ENCODE measurements at regions not wholly inside any gene's neighbourhood (a gene's known extent, or its start where the extent isn't known, plus 50 kb on each side); places are given as distances from the start of the nearest gene placed in this dataset.
"Not testable (repeated sequence)": the region's sequence is repeated elsewhere in the genome, so short reads cannot be mapped to it uniquely, and the experiment has no call there.

DNA sequence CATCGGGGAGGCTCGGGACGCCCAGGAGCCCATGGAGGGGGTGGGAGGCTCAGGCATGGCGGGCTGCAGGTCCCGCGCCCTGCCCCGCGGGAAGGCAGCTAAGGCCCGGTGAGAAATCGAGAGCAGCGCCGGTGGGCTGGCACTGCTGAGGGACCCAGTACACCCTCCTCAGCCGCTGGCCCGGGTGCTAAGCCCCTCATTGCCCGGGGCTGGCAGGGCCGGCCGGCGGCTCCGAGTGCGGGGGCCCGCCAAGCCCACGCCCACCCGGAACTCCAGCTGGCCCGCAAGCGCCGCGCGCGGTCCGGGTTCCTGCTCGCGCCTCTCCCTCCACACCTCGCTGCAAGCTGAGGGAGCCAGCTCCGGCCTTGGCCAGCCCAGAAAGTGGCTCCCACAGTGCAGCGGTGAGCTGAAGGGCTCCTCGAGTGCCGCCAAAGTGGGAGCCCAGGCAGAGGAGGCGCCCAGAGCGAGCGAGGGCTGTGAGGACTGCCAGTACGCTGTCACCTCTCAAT lies 195.0 kb upstream of the PIK3R1 start:
- not testable (repeated sequence) for DNase-seq

DNA sequence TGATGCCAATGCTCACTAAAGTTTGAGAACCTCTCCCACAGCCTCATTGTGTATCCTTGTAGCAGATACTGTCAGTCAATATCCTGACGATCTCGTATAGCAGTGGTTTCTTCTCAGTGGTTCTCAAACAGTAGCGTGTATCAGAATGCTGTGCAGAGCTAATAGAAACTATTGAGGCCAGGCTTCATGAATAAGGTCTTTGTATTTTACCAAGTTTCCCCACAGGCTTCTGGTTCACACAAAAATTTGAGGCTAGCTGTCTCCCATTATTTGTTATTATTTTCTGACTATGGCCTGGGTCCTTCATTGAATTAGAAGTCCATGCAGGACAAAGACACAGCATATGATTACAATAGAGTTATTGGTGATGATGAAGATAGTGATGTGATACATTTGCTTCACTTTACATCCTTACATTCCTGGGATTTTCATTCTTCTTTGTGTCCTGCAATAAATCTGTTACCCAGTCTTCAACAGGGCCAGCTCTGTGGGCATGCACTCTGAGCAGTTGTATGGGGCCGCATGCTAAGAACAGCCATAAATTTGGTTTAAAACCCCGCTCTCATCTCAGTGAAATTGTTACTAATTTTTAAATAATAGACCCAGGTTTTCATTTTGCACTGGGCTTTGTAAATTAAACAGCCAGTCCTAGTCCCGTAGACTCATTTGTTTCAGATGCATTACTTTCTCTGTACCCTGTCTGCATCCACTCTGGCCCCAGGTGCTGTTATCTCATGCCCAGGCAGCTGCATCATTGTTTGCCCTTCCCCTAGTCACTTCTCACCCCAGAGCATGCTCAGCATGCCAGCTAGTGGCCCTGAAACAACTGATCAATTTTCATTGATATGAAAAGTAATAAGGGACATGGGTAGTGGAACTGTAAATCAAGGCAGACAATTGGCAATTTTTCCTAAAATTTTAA lies 199.9 kb upstream of the PIK3R1 start:
- DNase-seq: no peak

DNA sequence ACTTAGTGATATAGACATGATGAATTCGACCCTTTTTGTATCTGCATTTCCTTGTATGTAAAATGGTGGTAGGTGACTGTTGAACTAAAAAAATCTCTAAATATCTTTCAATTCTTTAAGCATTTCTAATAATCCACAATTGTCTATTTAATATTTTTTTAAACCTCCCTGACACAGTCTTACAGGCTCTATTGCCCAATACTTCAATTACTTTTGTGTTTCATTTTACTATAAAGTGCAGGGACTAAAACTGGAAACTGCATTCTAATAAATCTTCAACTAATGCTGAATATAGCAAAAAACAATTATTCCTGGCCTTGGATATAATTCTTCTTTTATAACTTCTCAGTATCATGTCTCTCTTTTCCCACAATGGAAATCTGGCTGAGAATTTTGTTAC lies 202.7 kb upstream of the PIK3R1 start:
- DNase-seq: no peak

DNA sequence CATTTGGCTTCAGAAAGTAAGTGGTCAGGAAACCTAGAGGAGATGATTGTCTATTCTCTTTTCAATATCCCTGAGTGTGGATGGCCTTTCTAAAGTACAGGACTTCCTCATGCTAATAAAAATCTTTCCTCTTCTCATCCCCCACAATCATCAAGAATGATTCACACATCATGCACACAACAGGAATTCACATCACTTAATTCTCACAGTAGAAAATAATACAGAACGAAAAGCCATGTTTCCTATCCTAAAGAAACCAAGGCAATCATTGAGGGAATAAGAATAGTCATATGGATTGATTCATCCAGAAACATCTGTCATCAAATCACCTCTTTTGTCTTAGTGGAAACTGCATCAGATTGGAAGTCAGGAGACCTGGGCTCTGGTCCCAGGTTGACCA lies 203.1 kb upstream of the PIK3R1 start:
- no peak for DNase-seq

DNA sequence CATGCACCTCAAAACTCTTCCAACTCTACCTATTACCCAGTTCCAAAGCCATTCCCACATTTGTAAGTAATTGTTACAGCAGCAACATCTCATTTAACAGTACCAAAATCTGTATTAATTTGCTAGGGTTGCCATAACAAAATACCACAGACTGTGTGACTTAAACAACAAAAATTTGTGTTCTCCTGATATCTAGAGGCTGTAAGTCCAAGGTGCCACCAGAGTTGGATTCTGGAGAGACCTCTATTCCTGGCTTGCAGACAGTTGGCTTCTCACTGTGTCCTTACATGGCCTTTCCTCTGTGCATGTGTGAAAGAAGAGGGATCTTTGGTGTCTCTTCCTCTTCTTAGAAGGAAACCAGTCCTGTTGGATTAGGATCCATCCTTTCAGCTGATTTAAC lies 203.8 kb upstream of the PIK3R1 start:
- no peak for DNase-seq

DNA sequence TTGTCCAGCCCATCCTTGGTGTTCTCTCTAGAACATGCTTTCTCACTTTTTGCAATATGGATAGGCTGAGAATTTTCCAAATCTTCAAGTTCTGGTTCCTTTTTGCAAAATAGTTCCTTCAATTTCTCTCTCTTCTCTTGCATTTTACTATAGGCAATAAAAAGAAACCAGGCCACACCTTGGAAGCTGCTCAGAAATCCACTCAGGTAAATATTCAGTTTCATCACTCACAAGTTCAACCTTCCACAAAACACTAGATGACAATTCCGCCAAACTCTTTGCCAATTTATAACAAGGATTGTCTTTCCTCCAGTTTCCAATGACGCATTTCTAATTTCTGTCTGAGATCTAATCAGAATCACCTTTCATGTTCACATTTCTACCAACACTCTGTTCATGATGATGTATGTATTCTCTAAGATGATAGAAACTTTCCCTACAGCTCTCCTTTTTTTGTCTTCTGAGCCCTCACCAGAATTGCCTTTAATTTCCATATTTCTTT lies 204.2 kb upstream of the PIK3R1 start:
- no peak for DNase-seq

DNA sequence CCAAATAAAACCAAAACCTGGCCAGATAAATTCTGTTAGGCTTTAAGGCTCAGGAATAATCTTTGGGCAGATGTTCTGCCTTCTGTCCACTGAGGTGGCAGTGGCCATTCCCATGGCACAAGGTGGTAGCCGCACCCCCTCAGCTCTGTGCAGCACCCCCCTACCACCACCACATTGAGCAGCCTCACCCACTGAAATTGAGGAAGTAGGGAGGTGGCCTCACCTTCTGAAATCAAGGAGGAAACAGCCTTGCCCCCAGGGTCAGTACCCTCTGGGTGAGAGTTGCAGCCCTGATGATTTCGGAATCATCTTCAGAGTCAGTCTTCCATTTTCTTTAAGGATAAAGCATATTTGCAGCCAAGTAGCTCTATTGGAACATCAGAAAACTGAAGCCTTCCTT lies 204.8 kb upstream of the PIK3R1 start:
- DNase-seq: no peak

DNA sequence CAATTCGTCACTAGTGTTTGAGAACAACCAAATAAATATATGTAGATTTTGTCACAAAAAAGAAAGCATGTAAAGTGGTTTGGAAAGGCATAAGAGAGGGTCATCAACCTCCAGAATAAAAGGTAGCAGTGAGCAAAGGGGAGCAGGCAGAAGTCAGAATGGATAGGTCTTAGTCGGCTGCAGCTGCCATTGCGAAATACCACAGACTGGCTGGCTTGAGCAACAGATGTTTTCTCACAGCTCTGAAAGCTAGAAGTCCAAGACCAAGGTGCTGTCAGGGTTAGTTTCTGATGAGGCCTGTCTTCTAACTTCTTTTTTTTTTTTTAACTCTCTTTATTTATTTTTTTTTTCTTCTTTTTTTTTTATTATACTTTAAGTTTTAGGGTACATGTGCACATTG lies 208.1 kb upstream of the PIK3R1 start:
- peak; percentile 33 for DNase-seq

DNA sequence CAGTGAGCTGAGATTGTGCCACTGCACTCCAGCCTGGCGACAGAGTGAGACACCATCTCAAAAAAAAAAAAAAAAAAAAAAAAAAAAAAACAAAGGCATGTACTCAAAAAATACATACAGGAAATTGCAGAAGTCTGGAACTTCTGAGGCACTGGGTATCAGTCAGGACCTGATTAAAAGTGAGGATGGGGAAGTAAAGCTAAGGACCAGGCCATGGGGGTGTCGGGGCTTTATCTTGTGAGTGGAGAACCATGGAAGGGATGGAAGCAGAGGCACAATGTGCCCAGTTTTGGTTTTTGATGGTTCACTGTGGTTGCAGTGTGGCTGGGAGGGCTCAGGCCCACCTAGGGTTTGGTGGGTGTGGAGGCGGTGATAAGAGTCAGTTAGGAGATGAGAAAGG lies 212.7 kb upstream of the PIK3R1 start:
- DNase-seq: no peak

DNA sequence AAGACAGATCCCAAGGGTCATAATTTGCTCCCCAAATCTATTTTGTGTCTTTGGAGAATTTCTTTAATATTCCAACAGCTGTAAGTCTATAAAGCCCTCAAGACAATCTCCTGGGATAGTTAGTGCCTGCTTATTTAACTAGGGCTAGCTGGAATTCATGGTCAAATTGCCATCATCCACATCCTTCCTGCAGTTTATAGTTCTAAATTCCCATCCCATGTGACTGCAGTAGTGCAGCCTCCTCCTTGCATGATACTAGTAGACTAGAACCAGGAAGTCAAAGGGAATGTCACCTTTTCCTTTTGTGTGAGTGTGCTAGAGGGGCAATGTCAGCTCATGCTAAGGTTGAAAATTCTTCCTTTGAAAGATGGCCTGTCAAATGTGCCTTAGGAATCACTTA lies 214.8 kb upstream of the PIK3R1 start:
- DNase-seq: no peak

DNA sequence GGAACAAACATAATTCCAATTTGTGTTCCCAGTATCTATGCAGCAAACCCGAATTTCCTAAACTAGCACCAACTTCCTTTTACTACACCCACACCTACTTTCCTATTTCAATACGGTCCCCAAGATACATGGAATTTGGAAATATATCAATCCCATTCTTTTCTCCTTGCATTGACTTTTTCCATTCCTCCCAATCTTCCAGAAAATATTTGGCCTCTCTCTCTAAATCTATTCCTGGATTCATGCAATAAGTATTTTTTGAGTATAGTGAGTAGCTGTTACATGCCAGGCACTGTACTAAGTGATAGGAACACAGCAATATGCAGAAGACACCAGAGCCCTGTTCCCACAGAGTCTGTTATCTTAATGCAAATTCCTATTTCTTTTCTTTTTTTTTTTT lies 216.2 kb upstream of the PIK3R1 start:
- no peak for DNase-seq

DNA sequence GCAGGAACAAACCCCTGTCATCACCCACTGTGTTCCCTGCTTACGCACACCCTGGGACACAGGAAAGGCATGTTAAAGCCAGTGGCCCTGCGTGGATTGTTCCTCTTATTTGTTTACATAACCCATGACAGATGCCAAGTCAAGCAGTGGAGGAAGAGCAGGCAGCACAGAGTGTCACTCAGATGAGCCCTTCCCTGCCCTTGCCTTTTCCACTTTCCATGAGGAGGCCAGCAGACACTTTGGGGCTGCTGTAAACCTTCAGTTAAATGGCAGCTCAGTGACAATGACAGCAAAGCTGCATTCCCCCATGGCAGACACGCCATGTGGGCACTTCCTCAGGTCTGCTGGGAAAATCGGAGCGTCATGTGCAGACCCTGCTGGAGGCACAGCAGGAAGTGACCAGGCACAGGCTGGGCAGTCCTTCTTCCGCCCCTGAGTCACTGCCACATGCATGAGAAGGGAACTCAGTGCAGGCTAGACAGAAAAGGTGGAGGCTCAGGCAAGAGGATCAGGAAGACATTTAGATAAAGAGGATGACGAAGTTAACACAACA lies 216.8 kb upstream of the PIK3R1 start:
- DNase-seq: peak; percentile 76

DNA sequence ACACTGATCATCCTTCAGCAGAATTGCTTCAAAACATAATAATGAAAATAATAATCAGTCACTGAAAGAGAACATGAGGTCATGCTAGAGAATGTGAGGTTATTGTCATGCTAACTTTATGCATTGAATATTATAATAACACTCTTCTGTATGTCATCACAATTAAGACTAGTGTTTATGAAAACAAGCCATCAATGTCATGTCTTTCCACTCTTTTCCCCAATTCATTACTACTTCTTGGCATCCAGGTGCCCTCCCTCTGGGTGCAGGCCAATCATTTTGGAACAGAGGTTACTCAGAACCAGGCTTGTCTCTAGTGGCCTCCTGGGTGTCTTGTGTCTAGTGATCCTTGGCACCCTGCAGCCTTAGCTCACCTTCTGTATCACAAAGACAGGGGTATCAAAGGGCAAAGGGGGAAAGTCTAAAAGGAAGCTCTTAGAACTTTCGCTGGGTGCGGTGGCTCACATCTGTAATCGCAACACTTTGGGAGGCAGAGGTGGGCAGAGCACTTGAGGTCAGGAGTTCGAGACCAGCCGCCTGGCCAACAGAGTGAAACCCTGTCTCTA lies 217.6 kb upstream of the PIK3R1 start:
- no peak for DNase-seq

DNA sequence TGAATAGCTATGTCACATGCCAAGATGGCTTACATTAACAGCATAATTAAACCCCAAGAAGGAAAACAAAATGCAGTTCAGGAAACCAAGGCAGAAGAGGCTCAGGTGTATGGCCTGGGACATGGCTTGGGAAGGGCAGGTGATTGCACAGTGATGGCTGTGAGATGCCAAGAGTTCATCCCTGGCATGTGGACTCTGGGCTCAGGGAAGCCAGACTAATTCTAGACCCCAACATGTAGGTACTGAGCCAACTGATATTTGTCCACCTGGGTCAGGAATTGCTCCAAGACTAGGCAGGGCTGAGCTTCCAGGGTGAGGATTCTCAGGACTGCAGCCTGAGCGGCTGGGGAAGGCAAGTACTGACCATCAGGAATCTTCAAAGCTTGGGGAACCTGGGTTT lies 218.4 kb upstream of the PIK3R1 start:
- no peak for DNase-seq

DNA sequence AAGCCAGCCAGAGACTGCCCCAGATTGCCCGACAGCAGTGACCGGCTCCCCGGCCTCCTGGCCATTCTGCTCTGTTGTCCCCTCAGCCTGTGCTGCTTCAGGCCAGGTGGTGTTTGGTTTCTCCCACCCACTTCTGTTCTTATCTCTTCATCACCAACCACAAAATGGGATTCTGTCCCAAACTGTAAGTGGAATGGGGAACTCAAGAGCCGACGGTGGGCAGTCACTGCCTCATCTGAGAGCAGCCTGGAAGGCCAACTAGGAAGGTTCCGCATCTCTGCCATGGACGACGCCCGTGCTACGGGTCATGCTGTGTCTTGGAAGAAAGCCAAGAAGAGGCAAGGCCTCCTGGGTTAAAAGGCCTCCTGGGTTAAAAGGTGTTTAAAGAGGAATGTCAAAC lies 219.0 kb upstream of the PIK3R1 start:
- DNase-seq: no peak

DNA sequence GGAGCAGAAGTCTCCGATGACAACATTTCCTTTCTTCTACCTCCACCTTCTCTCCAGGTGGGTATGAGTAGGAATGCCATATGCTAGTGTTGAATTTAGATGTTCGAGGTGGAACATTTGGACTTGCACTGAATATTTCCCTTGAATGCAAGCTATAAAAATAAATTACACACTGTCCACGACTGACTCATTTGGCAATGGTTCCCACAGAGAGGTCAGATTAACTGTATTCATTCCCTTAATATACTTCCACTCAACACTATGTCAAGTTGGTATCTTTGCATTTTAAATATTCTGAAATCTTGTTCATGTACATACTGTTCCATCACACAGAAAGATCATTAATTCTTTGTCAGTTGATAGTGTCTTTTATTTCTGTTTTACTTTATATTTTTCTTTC lies 222.6 kb upstream of the PIK3R1 start:
- DNase-seq: no peak

DNA sequence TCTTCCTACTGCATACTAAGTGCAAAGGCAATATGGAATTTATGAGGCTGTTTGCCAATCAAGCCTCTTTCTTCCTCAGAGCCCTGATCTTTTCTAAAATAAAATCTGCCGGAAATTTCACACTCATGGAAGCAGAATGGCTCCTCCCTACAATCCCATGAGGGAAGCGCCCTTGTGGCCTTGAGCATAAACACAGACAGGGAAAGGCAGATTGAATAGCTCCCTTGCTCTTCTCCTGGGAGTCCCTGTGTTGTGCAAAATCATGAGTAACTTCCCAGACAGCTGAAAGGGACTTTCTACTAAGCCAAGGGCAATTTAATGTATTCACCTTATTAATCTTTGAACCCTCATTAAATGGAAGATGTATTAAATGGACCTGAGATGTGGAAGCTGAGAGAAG lies 226.1 kb upstream of the PIK3R1 start:
- DNase-seq: no peak

DNA sequence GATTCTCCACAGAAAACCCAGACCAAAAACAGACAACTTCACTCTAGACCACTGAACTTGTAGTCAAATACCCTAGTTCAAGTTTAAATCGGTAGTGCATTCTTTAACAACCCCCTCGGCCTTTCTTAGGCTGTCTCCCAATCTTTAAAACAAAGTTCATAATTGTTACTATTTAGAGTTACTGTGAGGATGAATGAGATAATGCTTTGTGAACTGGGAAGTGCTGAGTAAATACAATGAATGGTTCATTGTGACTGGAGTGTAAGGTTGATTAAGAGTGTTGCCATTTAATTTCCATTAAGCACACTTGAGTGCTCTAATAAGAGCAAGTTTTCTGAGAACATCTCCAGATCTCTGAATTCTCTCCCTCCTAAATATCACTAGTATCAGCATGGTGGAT lies 228.8 kb upstream of the PIK3R1 start:
- DNase-seq: no peak

DNA sequence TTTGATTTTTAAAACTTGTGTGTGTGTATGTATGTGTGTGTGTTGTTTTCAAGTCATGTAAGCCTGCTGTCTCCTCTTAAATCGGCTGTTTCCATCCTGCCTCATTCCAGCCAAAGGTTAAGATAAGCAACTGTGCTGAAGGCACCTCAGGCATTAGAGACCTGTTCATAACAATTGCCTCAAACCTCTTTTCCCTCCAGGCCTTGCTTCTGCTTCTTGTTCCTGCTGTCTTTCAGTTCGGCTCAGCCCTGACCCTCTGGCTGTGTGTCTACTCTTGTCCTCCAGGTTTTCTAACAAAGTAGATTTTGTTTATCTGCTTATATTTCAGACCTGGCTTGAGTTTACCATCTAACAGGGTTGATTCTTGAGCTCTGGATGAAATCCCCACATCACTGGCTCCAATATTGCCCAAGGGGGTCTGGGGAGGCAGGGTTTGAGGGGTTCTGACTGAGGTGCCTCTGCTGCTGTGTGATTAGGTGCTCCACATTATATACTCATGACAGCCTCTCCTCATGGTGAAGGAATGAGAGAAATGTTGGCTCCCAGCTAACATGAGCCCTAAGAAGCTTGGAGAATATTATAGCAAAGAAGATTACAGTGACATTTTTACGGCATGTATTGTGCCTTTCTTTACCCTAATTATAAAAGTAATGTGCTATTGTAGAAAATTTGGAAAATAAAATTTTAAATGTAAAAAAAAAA lies 229.7 kb upstream of the PIK3R1 start:
- no peak for DNase-seq

DNA sequence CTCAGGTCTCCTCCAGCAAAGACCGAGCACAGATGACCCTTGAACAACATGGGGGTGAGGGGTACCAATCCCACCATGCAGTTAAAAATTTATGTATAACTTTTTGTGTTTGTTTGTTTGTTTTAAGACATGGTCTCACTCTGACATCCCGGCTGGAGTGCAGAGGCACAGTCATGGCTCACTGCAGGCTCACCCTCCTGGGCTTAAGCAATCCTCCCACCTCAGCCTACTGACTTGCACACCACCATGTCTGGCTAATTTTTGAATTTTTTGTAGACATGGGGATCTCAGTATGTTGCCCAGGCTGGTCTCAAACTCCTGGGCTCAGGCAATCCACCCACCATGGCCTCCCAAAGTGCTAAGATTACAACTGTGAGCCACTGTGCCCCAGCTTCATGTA lies 231.0 kb upstream of the PIK3R1 start:
- DNase-seq: no peak

DNA sequence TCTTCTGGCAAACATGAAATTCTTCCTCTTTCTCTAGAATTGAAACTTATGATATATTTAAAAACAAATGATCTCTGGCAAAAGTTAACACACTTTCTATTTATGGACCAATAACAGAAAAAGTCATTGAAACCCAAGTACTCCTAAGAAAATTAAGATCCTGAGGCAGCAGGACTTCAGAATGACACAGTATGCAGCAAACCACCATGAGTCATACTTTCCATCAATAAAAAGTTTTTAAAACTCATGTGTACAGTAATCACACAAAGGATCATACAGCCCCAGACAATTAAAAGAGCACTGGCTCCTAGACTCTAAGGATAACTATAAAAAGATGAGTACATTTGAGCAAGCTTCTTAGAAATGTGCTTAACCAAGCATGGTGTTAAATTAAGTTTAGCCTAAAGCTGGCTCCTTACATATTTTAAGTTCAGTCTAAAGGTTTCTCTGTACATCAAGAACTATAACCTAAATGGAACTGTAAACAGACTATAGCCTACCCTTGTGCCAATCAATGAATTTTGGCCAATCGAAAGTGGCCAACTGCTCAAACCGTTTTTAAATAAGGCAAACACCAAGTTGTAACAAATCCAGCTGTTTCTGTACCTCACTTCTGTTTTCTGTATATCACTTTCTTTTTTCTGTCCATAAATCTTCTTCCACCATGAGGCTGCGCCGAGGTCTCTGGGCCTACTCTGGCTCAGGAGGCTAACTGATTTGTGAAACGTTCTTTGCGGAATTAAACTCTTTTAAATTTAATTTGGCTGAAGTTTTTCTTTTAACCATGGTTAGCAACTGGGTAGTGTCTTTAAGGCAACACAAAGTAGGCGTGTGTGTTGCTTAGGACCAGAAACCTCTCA lies 232.1 kb upstream of the PIK3R1 start:
- DNase-seq: no peak

DNA sequence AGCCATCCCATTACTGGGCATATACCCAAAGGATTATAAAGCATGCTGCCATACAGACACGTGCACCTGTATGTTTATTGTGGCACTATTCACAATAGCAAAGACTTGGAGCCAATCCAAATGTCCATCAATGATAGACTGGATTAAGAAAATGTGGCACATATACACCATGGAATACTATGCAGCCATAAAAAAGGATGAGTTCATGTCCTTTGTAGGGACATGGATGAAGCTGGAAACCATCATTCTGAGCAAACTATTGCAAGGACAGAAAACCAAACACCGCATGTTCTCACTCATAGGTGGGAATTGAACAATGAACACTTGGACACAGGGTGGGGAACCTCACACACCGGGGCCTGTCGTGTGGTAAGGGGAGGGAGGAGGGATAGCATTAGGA lies 233.4 kb upstream of the PIK3R1 start:
- not testable (repeated sequence) for DNase-seq
